DMS79 treated with DMSO at 0.1 percent for 48 hours (cell line): ENCODE measurements at regions not wholly inside any gene's neighbourhood (a gene's known extent, or its start where the extent isn't known, plus 50 kb on each side); places are given as distances from the start of the nearest gene placed in this dataset.

Experiments
- DNase-seq: peaks from one replicate; lab custom pipeline; 2025; lab: John Stamatoyannopoulos, UW

DNA sequence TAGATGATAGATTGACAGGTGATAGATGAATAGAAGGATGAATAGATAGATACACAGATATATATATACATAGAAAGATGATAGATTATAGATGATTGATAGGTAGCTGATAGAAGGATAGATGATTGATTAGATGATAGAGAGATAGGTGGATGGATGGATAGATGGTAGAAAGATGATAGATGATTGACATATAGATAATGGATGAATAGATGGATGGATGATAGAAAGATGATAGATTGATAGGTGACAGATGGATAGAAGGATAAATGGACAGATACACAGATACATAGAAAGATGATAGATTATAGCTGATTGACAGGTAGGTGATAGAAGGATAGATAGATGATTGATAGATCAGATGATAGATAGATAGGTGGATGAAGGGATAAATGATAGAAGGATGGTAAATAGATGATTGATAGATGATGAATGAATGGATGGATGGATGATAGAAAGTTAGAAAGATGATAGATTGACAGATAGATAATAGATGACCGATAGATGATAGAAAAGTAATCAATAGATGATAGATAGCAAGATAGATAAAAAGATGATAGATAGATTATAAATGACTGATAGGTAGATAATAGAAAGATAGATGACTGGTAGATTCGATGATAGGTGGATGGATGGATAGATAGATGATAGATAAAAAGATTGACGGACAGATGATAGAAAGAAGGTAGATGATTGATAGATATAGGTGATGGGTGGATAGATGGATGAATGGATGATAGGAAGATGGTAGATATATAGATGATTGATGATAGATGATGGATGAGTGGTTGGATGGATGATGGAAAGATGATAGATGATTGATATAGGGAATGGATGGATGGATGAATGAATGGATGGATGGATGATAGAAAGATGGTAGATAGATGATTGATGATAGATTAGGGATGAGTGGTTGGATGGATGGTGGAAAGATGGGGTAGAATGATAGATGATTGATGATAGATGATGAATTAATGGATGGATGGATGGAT, 80.4 kb downstream of the MICALL2 start:
- DNase-seq: no peak

GRCh38 chr7:1380231-1380815, 78.9 kb downstream of the MICALL2 start:
- no peak for DNase-seq

DNA sequence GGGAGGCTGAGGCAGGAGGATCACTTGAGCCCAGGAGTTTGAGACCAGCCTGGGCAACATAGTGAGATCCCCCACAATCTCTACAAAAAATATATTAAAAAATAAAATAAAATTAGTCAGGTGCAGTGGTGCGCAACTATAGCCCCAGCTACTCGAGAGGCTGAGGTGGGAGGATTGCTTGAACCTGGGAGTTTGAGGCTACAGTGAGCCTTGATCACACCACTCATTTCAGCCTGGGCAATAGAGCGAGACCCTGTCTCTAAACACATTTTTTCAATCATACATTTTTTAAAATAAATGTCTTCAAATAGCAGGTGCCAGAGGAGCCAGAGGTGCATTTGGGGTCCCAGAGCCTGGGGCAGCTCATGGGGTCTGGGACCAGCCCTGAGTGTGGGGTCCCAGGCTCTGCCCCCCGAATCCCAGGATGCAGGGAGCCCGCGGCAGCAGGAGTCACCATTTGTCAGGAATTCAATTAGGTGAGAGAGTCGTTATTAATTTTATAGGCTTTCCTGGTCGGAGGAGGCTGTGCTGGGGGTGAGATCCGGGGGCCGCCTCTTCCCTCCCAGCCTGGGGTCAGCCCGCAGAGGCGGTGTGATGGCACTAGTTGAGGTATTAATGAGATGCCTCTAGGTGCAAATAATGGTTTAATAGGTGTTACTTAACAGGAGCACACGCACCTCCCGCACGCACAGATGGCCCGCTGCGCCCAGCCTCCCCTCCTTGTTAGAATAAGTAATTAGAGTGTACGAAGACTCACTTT, 78.3 kb downstream of the MICALL2 start:
- no peak for DNase-seq

DNA sequence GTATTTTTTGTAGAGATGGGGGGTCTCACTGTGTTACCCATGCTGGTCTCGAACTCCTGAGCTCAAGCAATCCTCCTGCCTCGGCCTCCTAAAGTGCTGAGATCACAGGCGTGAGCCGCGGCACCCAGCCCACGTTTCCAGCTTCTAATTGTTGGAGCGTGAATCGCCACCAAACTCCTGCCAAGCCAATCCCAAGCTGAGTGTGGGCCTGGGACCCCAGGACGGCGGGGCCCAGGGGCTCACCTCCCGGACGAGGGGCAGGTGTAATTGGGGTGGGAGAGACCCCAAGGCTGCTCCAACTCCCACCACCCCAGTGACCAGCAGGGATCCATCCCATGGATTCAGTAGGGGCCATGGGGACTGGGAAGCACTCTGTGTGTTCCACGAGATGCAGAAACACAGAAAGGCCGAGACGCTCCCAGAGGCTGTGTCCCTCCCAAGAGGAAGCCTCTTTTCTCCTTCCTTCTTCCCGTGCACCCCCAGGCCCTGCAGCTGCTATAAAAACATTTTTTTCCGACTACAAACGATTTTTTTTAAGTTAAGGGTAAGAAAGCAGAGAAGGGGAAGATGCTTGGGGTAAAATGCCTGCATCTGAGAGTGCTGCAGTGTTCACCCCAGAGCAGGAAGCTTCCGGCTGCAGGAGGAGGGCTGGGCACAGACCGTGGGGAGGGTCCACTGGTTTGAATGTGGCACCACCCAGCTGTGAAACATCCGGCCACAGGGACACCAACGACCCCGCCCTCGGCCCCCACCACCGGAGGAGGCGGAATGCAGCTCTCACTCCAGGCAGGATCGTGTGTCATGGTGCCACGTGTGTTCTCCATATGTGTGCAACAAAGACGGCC, 76.5 kb downstream of the MICALL2 start:
- DNase-seq: no peak

DNA sequence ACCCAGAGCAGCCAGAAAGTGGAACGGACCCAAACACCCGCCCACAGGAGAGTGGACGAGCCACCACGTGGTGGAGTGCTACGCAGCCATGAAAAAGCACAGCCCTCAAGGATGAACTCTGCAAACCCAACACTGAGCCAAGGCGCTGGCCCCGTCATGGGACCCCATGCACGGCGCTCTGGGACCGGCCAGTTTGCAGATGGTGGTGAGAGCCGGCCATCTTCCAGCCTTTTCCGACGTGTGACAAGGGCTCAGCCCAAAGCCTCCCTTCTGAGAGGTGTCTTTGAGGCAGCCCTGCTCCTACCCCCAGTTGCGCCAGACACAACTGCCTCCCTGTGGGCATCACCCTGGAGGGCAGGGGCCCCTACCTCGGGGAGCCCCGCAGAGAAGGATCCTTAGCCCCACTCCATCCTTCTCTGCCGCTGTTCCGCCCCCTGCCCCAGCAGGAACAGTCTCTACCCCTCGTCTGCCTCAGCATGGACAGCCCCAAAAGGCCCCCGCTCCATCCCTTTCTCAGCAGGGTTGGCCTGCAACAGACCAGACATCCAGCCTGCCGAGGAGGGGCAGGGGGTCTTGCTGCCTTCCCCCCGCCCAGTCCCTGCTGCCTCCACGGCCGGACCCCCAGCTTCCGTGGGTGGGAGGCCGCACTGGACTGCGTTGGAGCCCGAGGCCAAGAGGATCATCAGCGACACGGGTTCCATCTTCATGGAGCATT, 75.7 kb downstream of the MICALL2 start:
- DNase-seq: no peak

DNA sequence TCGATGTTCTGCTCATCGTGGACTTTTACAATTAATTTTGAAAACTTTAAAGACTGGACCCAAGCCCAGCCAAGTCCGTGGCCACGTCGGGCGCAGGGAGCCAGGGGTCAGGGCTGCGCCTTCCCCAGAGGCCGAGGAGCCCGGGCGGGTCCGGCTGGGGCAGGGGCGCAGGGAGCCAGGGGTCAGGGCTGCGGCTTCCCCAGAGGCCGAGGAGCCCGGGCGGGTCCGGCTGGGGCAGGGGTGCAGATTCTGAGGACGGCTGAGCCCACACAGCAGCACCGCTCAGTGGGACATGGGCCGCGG, 75.2 kb downstream of the MICALL2 start:
- no peak for DNase-seq
